SU-DHL-6 (cell line): ENCODE measurements at regions not wholly inside any gene's neighbourhood (a gene's known extent, or its start where the extent isn't known, plus 50 kb on each side); places are given as distances from the start of the nearest gene placed in this dataset.

Experiments used
- H2AFZ ChIP-seq: fragments of 200-600 bp; sonication (generic); 2 replicates; pipeline ENCODE4 v1.6.1; 2014; ENCODE audit warnings: low read depth, mild to moderate bottlenecking, moderate library complexity, mixed read lengths, antibody characterized with exemption, low read length; ENCODE audit not compliant: severe bottlenecking
- H3F3A ChIP-seq: fragments of 200-600 bp; shearing (Covaris generic); 2 replicates; pipeline ENCODE4 v1.6.0; 2016; ENCODE audit warnings: antibody characterized with exemption, mild to moderate bottlenecking; ENCODE audit not compliant: insufficient read depth
- H3K27ac ChIP-seq: fragments of 200-600 bp; sonication (generic); 2 replicates; pipeline ENCODE4 v1.5.1; 2016; ENCODE audit warnings: low read depth, mild to moderate bottlenecking, low read length, moderate library complexity, mixed read lengths
- H3K27me3 ChIP-seq: fragments of 200-600 bp; sonication (generic), shearing (Covaris generic); 2 replicates; pipeline ENCODE4 v1.6.0; 2014; ENCODE audit warnings: mild to moderate bottlenecking, low read length
- H3K36me3 ChIP-seq: fragments of 200-600 bp; sonication (generic); 2 replicates; pipeline ENCODE4 v1.6.1; 2014; ENCODE audit warnings: mild to moderate bottlenecking, low read length, mixed read lengths
- H3K4me2 ChIP-seq: fragments of 300-600, 200-600 bp; shearing (Covaris generic), sonication (generic); 2 replicates; pipeline ENCODE4 v1.6.0; 2014; ENCODE audit warnings: low read length, low read depth, mild to moderate bottlenecking; ENCODE audit not compliant: poor library complexity, severe bottlenecking
- H3K4me3 ChIP-seq: fragments of 200-600 bp; sonication (generic); 2 replicates; pipeline ENCODE4 v1.5.1; 2014; ENCODE audit warnings: antibody characterized with exemption, low read length, mild to moderate bottlenecking, mixed read lengths; ENCODE audit not compliant: insufficient read depth, poor library complexity, severe bottlenecking
- H3K79me2 ChIP-seq: fragments of 200-600 bp; sonication (generic); 2 replicates; pipeline ENCODE4 v1.6.1; 2014; ENCODE audit warnings: mild to moderate bottlenecking, low read length, moderate library complexity; ENCODE audit not compliant: insufficient read depth
- H3K9ac ChIP-seq: fragments of 200-600 bp; sonication (generic); 2 replicates; pipeline ENCODE4 v1.7.0; 2014; ENCODE audit warnings: mild to moderate bottlenecking, low read length
- H3K9me2 ChIP-seq: fragments of 200-600 bp; sonication (generic); replicated peaks from 2 replicates; pipeline ENCODE4 v1.6.1; 2014; ENCODE audit warnings: low read length; ENCODE audit not compliant: insufficient read depth
- H3K9me3 ChIP-seq: fragments of 200-600 bp; sonication (generic); 2 replicates; pipeline ENCODE4 v1.6.1; 2014; ENCODE audit warnings: low read length, mixed read lengths; ENCODE audit not compliant: insufficient read depth
- H4K20me1 ChIP-seq: fragments of 200-600 bp; sonication (generic); 2 replicates; pipeline ENCODE4 v1.6.1; 2014; ENCODE audit warnings: low read depth, mild to moderate bottlenecking, antibody characterized with exemption, low read length, moderate library complexity, mixed read lengths
- EZH2phosphoT487 ChIP-seq: fragments of 200-600 bp; sonication (generic), shearing (Covaris generic); conservative IDR thresholded peaks from 2 replicates; pipeline ENCODE4 v1.6.1; 2018; ENCODE audit warnings: mild to moderate bottlenecking, antibody characterized with exemption, low read length, moderate library complexity, mixed read lengths
- TF ChIP-seq, protein P1 (sequence below): fragments of 200-600 bp; sonication (generic); IDR thresholded peaks from one replicate; pipeline ENCODE4 v1.5.1; 2017; ENCODE audit warnings: antibody characterized with exemption, mild to moderate bottlenecking, low read length, moderate library complexity; ENCODE audit not compliant: insufficient read depth, poor library complexity, severe bottlenecking

- Histone ChIP-seq H3K36me3 (no peaks in the 10 kb centered on the region), H3K9me3 (no peaks in the 10 kb centered on the region), H3K9ac (no peak overlapping the region), H2AFZ (no peak overlapping the region), H3K4me2 (no peak overlapping the region), H3K9me2 (no peaks in the 10 kb centered on the region), H3K27me3 (no peaks in the 10 kb centered on the region), H3F3A (no peaks in the 10 kb centered on the region), H4K20me1 (no peaks in the 10 kb centered on the region), H3K79me2 (no peaks in the 10 kb centered on the region), H3K27ac (no peak overlapping the region), H3K4me3 (no peak overlapping the region)
- no peak for TF ChIP-seq EZH2phosphoT487
- TF ChIP-seq, protein P1, sequence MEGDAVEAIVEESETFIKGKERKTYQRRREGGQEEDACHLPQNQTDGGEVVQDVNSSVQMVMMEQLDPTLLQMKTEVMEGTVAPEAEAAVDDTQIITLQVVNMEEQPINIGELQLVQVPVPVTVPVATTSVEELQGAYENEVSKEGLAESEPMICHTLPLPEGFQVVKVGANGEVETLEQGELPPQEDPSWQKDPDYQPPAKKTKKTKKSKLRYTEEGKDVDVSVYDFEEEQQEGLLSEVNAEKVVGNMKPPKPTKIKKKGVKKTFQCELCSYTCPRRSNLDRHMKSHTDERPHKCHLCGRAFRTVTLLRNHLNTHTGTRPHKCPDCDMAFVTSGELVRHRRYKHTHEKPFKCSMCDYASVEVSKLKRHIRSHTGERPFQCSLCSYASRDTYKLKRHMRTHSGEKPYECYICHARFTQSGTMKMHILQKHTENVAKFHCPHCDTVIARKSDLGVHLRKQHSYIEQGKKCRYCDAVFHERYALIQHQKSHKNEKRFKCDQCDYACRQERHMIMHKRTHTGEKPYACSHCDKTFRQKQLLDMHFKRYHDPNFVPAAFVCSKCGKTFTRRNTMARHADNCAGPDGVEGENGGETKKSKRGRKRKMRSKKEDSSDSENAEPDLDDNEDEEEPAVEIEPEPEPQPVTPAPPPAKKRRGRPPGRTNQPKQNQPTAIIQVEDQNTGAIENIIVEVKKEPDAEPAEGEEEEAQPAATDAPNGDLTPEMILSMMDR = no peak
Observed at GRCh38 chr2:122209377-122209776, 453.9 kb downstream of the TSN start.

DNA sequence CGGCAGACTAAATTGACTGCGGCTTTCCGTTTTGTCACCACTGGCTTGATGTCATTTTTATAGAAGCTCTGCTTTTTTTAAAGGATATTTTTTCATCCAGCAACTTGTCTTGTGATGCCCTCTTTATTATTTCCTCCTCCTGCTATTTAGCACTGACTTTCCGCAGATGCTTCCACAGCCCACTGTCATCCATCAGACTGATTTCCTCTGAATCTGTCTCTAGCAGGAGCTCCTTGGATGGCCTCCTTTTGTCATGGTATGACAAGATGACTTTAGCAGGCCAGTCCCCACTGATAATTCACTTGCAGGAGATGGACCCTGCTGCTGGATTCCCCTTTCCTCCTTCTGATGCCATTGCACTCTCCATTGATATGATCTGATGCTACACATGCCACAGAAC, 454.6 kb downstream of the TSN start:
- TF ChIP-seq, protein P1 = no peak
- no peak for TF ChIP-seq EZH2phosphoT487
- no peaks in the 10 kb centered on the region for H3K36me3 ChIP-seq
- no peak overlapping the region for H2AFZ ChIP-seq
- H3F3A ChIP-seq = no peaks in the 10 kb centered on the region
- no peaks in the 10 kb centered on the region for H3K27me3 ChIP-seq
- H3K27ac ChIP-seq = no peak overlapping the region
- no peak overlapping the region for H3K9ac ChIP-seq
- H3K9me3 ChIP-seq = no peaks in the 10 kb centered on the region
- no peaks in the 10 kb centered on the region for H3K9me2 ChIP-seq
- no peaks in the 10 kb centered on the region for H3K79me2 ChIP-seq
- no peak overlapping the region for H3K4me2 ChIP-seq
- H4K20me1 ChIP-seq = no peaks in the 10 kb centered on the region
- no peak overlapping the region for H3K4me3 ChIP-seq

DNA sequence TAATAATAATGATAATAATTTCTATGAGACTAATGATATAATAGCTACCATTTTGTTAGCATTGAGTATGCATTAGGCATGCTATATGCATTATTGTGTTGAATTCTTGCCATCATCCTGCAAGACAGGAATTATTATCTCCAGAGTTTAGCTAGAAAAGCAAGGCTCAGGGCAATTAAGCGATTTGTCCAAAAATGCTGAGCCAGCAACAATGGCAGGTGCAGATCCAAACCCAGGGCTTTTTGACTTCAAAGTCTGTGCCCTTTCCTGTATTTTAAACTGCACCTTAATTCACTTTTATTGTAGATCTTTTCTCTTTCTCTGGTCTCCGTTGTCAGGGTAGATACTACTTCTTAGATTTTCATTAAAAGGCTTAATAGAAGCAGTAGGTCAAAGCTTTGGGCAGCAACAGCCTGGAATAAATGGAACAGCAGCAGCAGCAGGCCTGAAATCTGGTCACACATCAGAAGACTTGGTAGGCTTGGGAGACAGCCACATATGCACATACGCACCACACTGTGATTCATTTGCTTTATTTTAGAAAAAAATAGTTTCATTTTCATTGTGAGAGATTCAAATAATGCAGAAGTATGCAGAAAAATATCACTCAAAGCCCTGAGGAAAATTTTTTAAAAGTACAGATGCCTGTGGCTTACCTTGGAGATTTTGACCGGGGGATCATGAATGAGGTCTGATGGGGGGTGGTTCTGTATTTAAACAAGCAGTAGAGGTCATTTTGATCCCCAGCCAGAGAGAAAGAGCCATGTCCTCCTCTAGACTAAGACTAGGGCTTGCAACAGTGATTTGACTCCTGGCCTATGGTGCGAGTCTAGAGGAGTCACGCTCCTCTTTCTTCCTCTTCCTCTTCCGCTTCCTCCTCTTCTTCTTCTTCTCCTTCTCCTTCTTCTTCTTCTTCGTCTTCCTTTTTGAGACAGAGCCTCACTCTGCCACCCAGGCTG, 455.7 kb downstream of the TSN start:
- Histone ChIP-seq H4K20me1 (no peaks in the 10 kb centered on the region), H3K27ac (no peak overlapping the region), H2AFZ (no peak overlapping the region), H3K79me2 (no peaks in the 10 kb centered on the region), H3K4me2 (no peak overlapping the region), H3K36me3 (no peaks in the 10 kb centered on the region), H3K4me3 (no peak overlapping the region), H3K27me3 (no peaks in the 10 kb centered on the region), H3K9me3 (no peaks in the 10 kb centered on the region), H3K9me2 (no peaks in the 10 kb centered on the region), H3K9ac (no peak overlapping the region), H3F3A (no peaks in the 10 kb centered on the region)
- TF ChIP-seq EZH2phosphoT487 = no peak
- TF ChIP-seq, protein P1 = no peak
